SK-N-SH (cell line): ENCODE measurements at regions not wholly inside any gene's neighbourhood (a gene's known extent, or its start where the extent isn't known, plus 50 kb on each side); places are given as distances from the start of the nearest gene placed in this dataset.

Source experiments
- CTCF ChIA-PET: fragments of 300-600, 350-600 bp; formaldehyde crosslinking; extraction: SDS; loops from one replicate; lab custom pipeline; 2021; lab: Yijun Ruan, JAX
- POLR2A ChIA-PET: fragments of 350-600 bp; sonication (Branson Sonifier 250); formaldehyde crosslinking; extraction: SDS; loops from one replicate; lab custom pipeline; 2020; ENCODE audit warnings: antibody characterized with exemption, inconsistent platforms; lab: Yijun Ruan, JAX
- DNase-seq: peaks from one replicate; pipeline ENCODE4 v3.0.0; 2012
- H2AFZ ChIP-seq: fragments of 200-600 bp; sonication (generic); 2 replicates; pipeline ENCODE4 v1.8.1; 2016; ENCODE audit warnings: antibody characterized with exemption, mild to moderate bottlenecking, low read depth
- H3F3A ChIP-seq: fragments of 200-600 bp; sonication (generic); replicated peaks from 2 replicates; pipeline ENCODE3; 2016; ENCODE audit warnings: antibody characterized with exemption, mild to moderate bottlenecking; ENCODE audit not compliant: insufficient read depth
- H3K27ac ChIP-seq, 2 experiments: fragments of 200-500 bp in 1 of 2; fragments of 200-600 bp in 1 of 2; sonication (Bioruptor generic) in 1 of 2; sonication (generic), shearing (Covaris generic) in 1 of 2; 2 replicates each; pipeline versions ENCODE4 v1.5.1 to v1.6.1; 2014 to 2016; ENCODE audit warnings: low read depth in 2 of 2, inconsistent platforms in 1 of 2, low read length in 1 of 2, mild to moderate bottlenecking in 1 of 2, mixed read lengths in 1 of 2
- H3K27me3 ChIP-seq: fragments of 200-600 bp; sonication (generic), shearing (Covaris generic); 2 replicates; pipeline ENCODE4 v1.6.1; 2016; ENCODE audit warnings: mixed run types; ENCODE audit not compliant: insufficient read depth
- H3K36me3 ChIP-seq, 2 experiments: fragments of 200-500 bp in 1 of 2; fragments of 200-600 bp in 1 of 2; sonication (Bioruptor generic) in 1 of 2; sonication (generic) in 1 of 2; replicated peaks in 1 of 2; 2 replicates each; pipeline versions ENCODE3 to v1.5.1; 2014 to 2016; ENCODE audit warnings: low read length in 1 of 2, mild to moderate bottlenecking in 1 of 2; ENCODE audit not compliant: insufficient read depth in 2 of 2, control insufficient read depth in 1 of 2
- H3K4me1 ChIP-seq, 2 experiments: fragments of 200-500 bp in 1 of 2; fragments of 200-600 bp in 1 of 2; sonication (Bioruptor generic) in 1 of 2; sonication (generic), shearing (Covaris generic) in 1 of 2; 2 replicates each; pipeline versions ENCODE4 v1.5.1 to v1.6.1; 2014 to 2016; ENCODE audit warnings: low read depth in 1 of 2, low read length in 1 of 2, mixed run types in 1 of 2; ENCODE audit not compliant: insufficient read depth in 2 of 2, control insufficient read depth in 1 of 2
- H3K4me2 ChIP-seq: fragments of 200-600 bp; sonication (generic), shearing (Covaris generic); 2 replicates; pipeline ENCODE4 v1.6.1; 2017; ENCODE audit warnings: mixed run types
- H3K4me3 ChIP-seq, 2 experiments: fragments of 200-500 bp in 1 of 2; fragments of 200-600 bp in 1 of 2; sonication (Bioruptor generic) in 1 of 2; sonication (generic), shearing (Covaris generic) in 1 of 2; 2 replicates each; pipeline versions ENCODE4 v1.5.1 to v1.8.1; 2014 to 2016; ENCODE audit warnings: low read depth in 2 of 2, inconsistent platforms in 1 of 2, low read length in 1 of 2, mild to moderate bottlenecking in 1 of 2, mixed read lengths in 1 of 2, moderate library complexity in 1 of 2
- H3K79me2 ChIP-seq: fragments of 200-600 bp; sonication (generic); 2 replicates; pipeline ENCODE4 v1.8.1; 2017; ENCODE audit warnings: mild to moderate bottlenecking; ENCODE audit not compliant: insufficient read depth
- H3K9ac ChIP-seq: fragments of 200-600 bp; sonication (generic); 2 replicates; pipeline ENCODE4 v1.6.1; 2017; ENCODE audit warnings: mixed run types
- H3K9me2 ChIP-seq: fragments of 200-600 bp; sonication (generic); 2 replicates; pipeline ENCODE4 v1.6.1; 2017; ENCODE audit warnings: mixed run types
- H3K9me3 ChIP-seq: fragments of 200-600 bp; sonication (generic); 2 replicates; pipeline ENCODE4 v1.6.1; 2017; ENCODE audit warnings: mixed run types, mild to moderate bottlenecking, moderate library complexity
- H4K20me1 ChIP-seq: fragments of 200-600 bp; sonication (generic); 2 replicates; pipeline ENCODE4 v1.6.1; 2017; ENCODE audit warnings: mild to moderate bottlenecking, mixed run types; ENCODE audit not compliant: insufficient read depth
- CTCF ChIP-seq: fragments of 200-600 bp; sonication (generic); IDR thresholded peaks from 2 replicates; pipeline ENCODE4 v1.6.1; 2017; ENCODE audit warnings: antibody characterized with exemption, mild to moderate bottlenecking, moderate library complexity
- FOXJ3 ChIP-seq: sonication (generic); formaldehyde crosslinking; IDR thresholded peaks from 2 replicates; pipeline ENCODE4 v1.5.1; 2020; ENCODE audit warnings: mild to moderate bottlenecking, missing genetic modification reagents
- FOXM1 ChIP-seq: IDR thresholded peaks from 2 replicates; pipeline ENCODE4 v1.4.0; 2012; ENCODE audit warnings: low read depth, mild to moderate bottlenecking
- GATA2 ChIP-seq: sonication (generic); formaldehyde crosslinking; IDR thresholded peaks from 2 replicates; pipeline ENCODE4 v1.5.0; 2020; ENCODE audit warnings: mild to moderate bottlenecking, missing genetic modification reagents
- IRF3 ChIP-seq: fragments of 150-350 bp; IDR thresholded peaks from 2 replicates; pipeline ENCODE4 v1.6.1; 2016; ENCODE audit warnings: mild to moderate bottlenecking, low read depth, low read length
- MAX ChIP-seq: IDR thresholded peaks from 2 replicates; pipeline ENCODE4 v1.4.0; 2012; ENCODE audit warnings: low read depth
- MEF2A ChIP-seq: IDR thresholded peaks from 2 replicates; pipeline ENCODE4 v1.4.0; 2012; ENCODE audit warnings: low read depth, borderline replicate concordance
- MXI1 ChIP-seq: IDR thresholded peaks from 2 replicates; pipeline ENCODE4 v1.6.1; 2012; ENCODE audit warnings: mild to moderate bottlenecking, low read depth, low read length, improper control_type of control experiment
- NRF1 ChIP-seq: IDR thresholded peaks from 2 replicates; pipeline ENCODE4 v1.6.1; 2012; ENCODE audit warnings: low read depth, mild to moderate bottlenecking, low read length
- PBX3 ChIP-seq: IDR thresholded peaks from 2 replicates; pipeline ENCODE4; 2012
- POLR2AphosphoS5 ChIP-seq: IDR thresholded peaks from 2 replicates; pipeline ENCODE4 v1.6.1; 2012; ENCODE audit warnings: low read depth, low read length
- RAD21 ChIP-seq: IDR thresholded peaks from 2 replicates; pipeline ENCODE4 v1.6.1; 2012; ENCODE audit warnings: mild to moderate bottlenecking, low read length
- RFX5 ChIP-seq: IDR thresholded peaks from 2 replicates; pipeline ENCODE4 v1.6.1; 2012; ENCODE audit warnings: mild to moderate bottlenecking, improper control_type of control experiment, low read length
- TEAD4 ChIP-seq: IDR thresholded peaks from 2 replicates; pipeline ENCODE4 v1.4.0; 2012; ENCODE audit warnings: mild to moderate bottlenecking, borderline replicate concordance; ENCODE audit not compliant: insufficient read depth
- YY1 ChIP-seq: IDR thresholded peaks from 2 replicates; pipeline ENCODE4 v1.4.0; 2012; ENCODE audit warnings: low read depth, mild to moderate bottlenecking
- WGBS: methylation state at CpG from one replicate; pipeline ENCODE4 v1.1.6; 2017; ENCODE audit warnings: low lambda C conversion rate; 5-methylcytosine and 5-hydroxymethylcytosine counted together

- Histone ChIP-seq H3K79me2 (no peaks in the 10 kb centered on the region), H3K27ac (no peak overlapping the region), H3K36me3 (no peaks in the 10 kb centered on the region), H3K4me3 (no peak overlapping the region), H3K9ac (no peak overlapping the region), H2AFZ (no peak overlapping the region), H3K4me1 (peaks cover 0 to 13% of the 10 kb centered on the region in 2 experiments; a peak in 2 of 4 replicates), H3K9me2 (no peaks in the 10 kb centered on the region), H3K27me3 (no peaks in the 10 kb centered on the region), H3K4me2 (no peak overlapping the region), H3F3A (peaks cover 17% of the 10 kb centered on the region), H4K20me1 (no peaks in the 10 kb centered on the region), H3K9me3 (no peaks in the 10 kb centered on the region)
- ChIA-PET POLR2A (no interaction called here), CTCF (no interaction called here)
- TF ChIP-seq FOXJ3 (no peak), RFX5 (no peak), NRF1 (no peak), CTCF (no peak), YY1 (no peak), POLR2AphosphoS5 (no peak), MEF2A (no peak), RAD21 (no peak), TEAD4 (no peak), IRF3 (no peak), MAX (no peak), GATA2 (CRISPR knock-in tag) (no peak), FOXM1 (no peak), PBX3 (no peak)
- 80% methylated on average over 3 of the region's 3 CpGs for WGBS
- DNase-seq = no peak
These were observed 312.0 kb upstream of the RGMB start for GRCh38 chr5:98461485-98461884.

- H3K27me3 ChIP-seq = no peaks in the 10 kb centered on the region
- no peak for DNase-seq
- WGBS = 89% methylated on average over 4 of the region's 4 CpGs
- no peaks in the 10 kb centered on the region for H3K36me3 ChIP-seq
- H3F3A ChIP-seq = peaks cover 17% of the 10 kb centered on the region
- TF ChIP-seq RFX5 = no peak
- no peak for TF ChIP-seq MXI1
- no peak overlapping the region for H3K9ac ChIP-seq
- H3K4me2 ChIP-seq = no peak overlapping the region
- H3K27ac ChIP-seq = no peak overlapping the region
- no peaks in the 10 kb centered on the region for H3K9me2 ChIP-seq
- no peaks in the 10 kb centered on the region for H3K9me3 ChIP-seq
- CTCF ChIA-PET = no interaction called here
- POLR2A ChIA-PET = no interaction called here
- H3K4me1 ChIP-seq = peaks cover 0 to 14% of the 10 kb centered on the region in 2 experiments; a peak in 2 of 4 replicates
- no peaks in the 10 kb centered on the region for H3K79me2 ChIP-seq
- no peak overlapping the region for H3K4me3 ChIP-seq
- no peaks in the 10 kb centered on the region for H4K20me1 ChIP-seq
- no peak overlapping the region for H2AFZ ChIP-seq
These were observed 310.2 kb upstream of the RGMB start for GRCh38 chr5:98463222-98463621.
